ENCODE measurements at regions not wholly inside any gene's neighbourhood (a gene's known extent, or its start where the extent isn't known, plus 50 kb on each side); places are given as distances from the start of the nearest gene placed in this dataset.

GRCh38 chr12:126989532-126989931 is 1277.4 kb upstream of the TMEM132C start:
- Histone ChIP-seq H3K9ac (ENCODE audit: low read depth, low read length) (no peak overlapping the region), H3K4me1 (ENCODE audit: control insufficient read depth, insufficient read depth, low read length) (no peaks in the 10 kb centered on the region), H3K36me3 (ENCODE audit: control insufficient read depth, insufficient read depth, low read length) (no peaks in the 10 kb centered on the region), H3K27me3 (ENCODE audit: control insufficient read depth, insufficient read depth, low read length) (no peaks in the 10 kb centered on the region), H3K4me3 (ENCODE audit: low read depth, low read length) (no peak overlapping the region), H3K9me3 (ENCODE audit: control insufficient read depth, insufficient read depth, low read length) (peaks cover 10% of the 10 kb centered on the region)

GRCh38 chr12:126993898-126994297 is 1273.1 kb upstream of the TMEM132C start:
- Histone ChIP-seq H3K27me3 (ENCODE audit: control insufficient read depth, insufficient read depth, low read length) (no peaks in the 10 kb centered on the region), H3K9me3 (ENCODE audit: control insufficient read depth, insufficient read depth, low read length) (peaks cover 6% of the 10 kb centered on the region), H3K4me1 (ENCODE audit: control insufficient read depth, insufficient read depth, low read length) (no peaks in the 10 kb centered on the region), H3K9ac (ENCODE audit: low read depth, low read length) (no peak overlapping the region), H3K4me3 (ENCODE audit: low read depth, low read length) (no peak overlapping the region), H3K36me3 (ENCODE audit: control insufficient read depth, insufficient read depth, low read length) (no peaks in the 10 kb centered on the region)

- Histone ChIP-seq H3K9ac (ENCODE audit: low read depth, low read length) (no peak overlapping the region), H3K9me3 (ENCODE audit: control insufficient read depth, insufficient read depth, low read length) (peaks cover 6% of the 10 kb centered on the region), H3K27me3 (ENCODE audit: control insufficient read depth, insufficient read depth, low read length) (no peaks in the 10 kb centered on the region), H3K4me1 (ENCODE audit: control insufficient read depth, insufficient read depth, low read length) (no peaks in the 10 kb centered on the region), H3K4me3 (ENCODE audit: low read depth, low read length) (no peak overlapping the region), H3K36me3 (ENCODE audit: control insufficient read depth, insufficient read depth, low read length) (no peaks in the 10 kb centered on the region)
Measured at GRCh38 chr12:126994599-126994998, 1272.4 kb upstream of the TMEM132C start.

GRCh38 chr12:126998031-126998430 is 1268.9 kb upstream of the TMEM132C start:
- no peaks in the 10 kb centered on the region for H3K36me3 ChIP-seq (ENCODE audit: control insufficient read depth, insufficient read depth, low read length)
- H3K4me3 ChIP-seq (ENCODE audit: low read depth, low read length), result no peak overlapping the region
- no peaks in the 10 kb centered on the region for H3K4me1 ChIP-seq (ENCODE audit: control insufficient read depth, insufficient read depth, low read length)
- peaks cover 3% of the 10 kb centered on the region for H3K9me3 ChIP-seq (ENCODE audit: control insufficient read depth, insufficient read depth, low read length)
- H3K9ac ChIP-seq (ENCODE audit: low read depth, low read length), result no peak overlapping the region
- no peaks in the 10 kb centered on the region for H3K27me3 ChIP-seq (ENCODE audit: control insufficient read depth, insufficient read depth, low read length)

- H3K36me3 ChIP-seq (ENCODE audit: control insufficient read depth, insufficient read depth, low read length), result no peaks in the 10 kb centered on the region
Measured at GRCh38 chr12:126998747-126999285, 1268.2 kb upstream of the TMEM132C start.

GRCh38 chr12:126999352-126999751 is 1267.6 kb upstream of the TMEM132C start:
- Histone ChIP-seq H3K9ac (ENCODE audit: low read depth, low read length) (no peak overlapping the region), H3K36me3 (ENCODE audit: control insufficient read depth, insufficient read depth, low read length) (no peaks in the 10 kb centered on the region), H3K4me1 (ENCODE audit: control insufficient read depth, insufficient read depth, low read length) (no peaks in the 10 kb centered on the region), H3K9me3 (ENCODE audit: control insufficient read depth, insufficient read depth, low read length) (no peaks in the 10 kb centered on the region), H3K4me3 (ENCODE audit: low read depth, low read length) (no peak overlapping the region), H3K27me3 (ENCODE audit: control insufficient read depth, insufficient read depth, low read length) (no peaks in the 10 kb centered on the region)

More at GRCh38 chr12:126998747-126999285, 1268.2 kb upstream of the TMEM132C start:
- Histone ChIP-seq H3K9ac (ENCODE audit: low read depth, low read length) (no peak overlapping the region), H3K4me3 (ENCODE audit: low read depth, low read length) (no peak overlapping the region), H3K27me3 (ENCODE audit: control insufficient read depth, insufficient read depth, low read length) (no peaks in the 10 kb centered on the region), H3K9me3 (ENCODE audit: control insufficient read depth, insufficient read depth, low read length) (no peaks in the 10 kb centered on the region), H3K4me1 (ENCODE audit: control insufficient read depth, insufficient read depth, low read length) (no peaks in the 10 kb centered on the region)

- Histone ChIP-seq H3K9ac (ENCODE audit: low read depth, low read length) (no peak overlapping the region), H3K27me3 (ENCODE audit: control insufficient read depth, insufficient read depth, low read length) (no peaks in the 10 kb centered on the region), H3K4me3 (ENCODE audit: low read depth, low read length) (no peak overlapping the region), H3K36me3 (ENCODE audit: control insufficient read depth, insufficient read depth, low read length) (no peaks in the 10 kb centered on the region), H3K4me1 (ENCODE audit: control insufficient read depth, insufficient read depth, low read length) (no peaks in the 10 kb centered on the region), H3K9me3 (ENCODE audit: control insufficient read depth, insufficient read depth, low read length) (no peaks in the 10 kb centered on the region)
Measured at GRCh38 chr12:127005406-127005805, 1261.6 kb upstream of the TMEM132C start.

- Histone ChIP-seq H3K27me3 (ENCODE audit: control insufficient read depth, insufficient read depth, low read length) (no peaks in the 10 kb centered on the region), H3K9me3 (ENCODE audit: control insufficient read depth, insufficient read depth, low read length) (no peaks in the 10 kb centered on the region), H3K4me1 (ENCODE audit: control insufficient read depth, insufficient read depth, low read length) (no peaks in the 10 kb centered on the region), H3K4me3 (ENCODE audit: low read depth, low read length) (no peak overlapping the region), H3K9ac (ENCODE audit: low read depth, low read length) (no peak overlapping the region), H3K36me3 (ENCODE audit: control insufficient read depth, insufficient read depth, low read length) (no peaks in the 10 kb centered on the region)
Measured at GRCh38 chr12:127006972-127007371, 1260.0 kb upstream of the TMEM132C start.

GRCh38 chr12:127008755-127009403 is 1258.1 kb upstream of the TMEM132C start:
- Histone ChIP-seq H3K9me3 (ENCODE audit: control insufficient read depth, insufficient read depth, low read length) (no peaks in the 10 kb centered on the region), H3K4me3 (ENCODE audit: low read depth, low read length) (no peak overlapping the region), H3K36me3 (ENCODE audit: control insufficient read depth, insufficient read depth, low read length) (no peaks in the 10 kb centered on the region), H3K27me3 (ENCODE audit: control insufficient read depth, insufficient read depth, low read length) (no peaks in the 10 kb centered on the region), H3K4me1 (ENCODE audit: control insufficient read depth, insufficient read depth, low read length) (no peaks in the 10 kb centered on the region), H3K9ac (ENCODE audit: low read depth, low read length) (no peak overlapping the region)

- H3K27me3 ChIP-seq (ENCODE audit: control insufficient read depth, insufficient read depth, low read length), result no peaks in the 10 kb centered on the region
- H3K4me1 ChIP-seq (ENCODE audit: control insufficient read depth, insufficient read depth, low read length), result no peaks in the 10 kb centered on the region
- H3K9me3 ChIP-seq (ENCODE audit: control insufficient read depth, insufficient read depth, low read length), result no peaks in the 10 kb centered on the region
- H3K4me3 ChIP-seq (ENCODE audit: low read depth, low read length), result no peak overlapping the region
- H3K36me3 ChIP-seq (ENCODE audit: control insufficient read depth, insufficient read depth, low read length), result no peaks in the 10 kb centered on the region
- no peak overlapping the region for H3K9ac ChIP-seq (ENCODE audit: low read depth, low read length)
Measured at GRCh38 chr12:127012109-127012508, 1254.9 kb upstream of the TMEM132C start.

GRCh38 chr12:127013197-127013596 is 1253.8 kb upstream of the TMEM132C start:
- Histone ChIP-seq H3K4me3 (ENCODE audit: low read depth, low read length) (no peak overlapping the region), H3K9me3 (ENCODE audit: control insufficient read depth, insufficient read depth, low read length) (no peaks in the 10 kb centered on the region), H3K4me1 (ENCODE audit: control insufficient read depth, insufficient read depth, low read length) (no peaks in the 10 kb centered on the region), H3K36me3 (ENCODE audit: control insufficient read depth, insufficient read depth, low read length) (no peaks in the 10 kb centered on the region), H3K9ac (ENCODE audit: low read depth, low read length) (no peak overlapping the region), H3K27me3 (ENCODE audit: control insufficient read depth, insufficient read depth, low read length) (no peaks in the 10 kb centered on the region)

- Histone ChIP-seq H3K4me3 (ENCODE audit: low read depth, low read length) (no peak overlapping the region), H3K36me3 (ENCODE audit: control insufficient read depth, insufficient read depth, low read length) (no peaks in the 10 kb centered on the region), H3K4me1 (ENCODE audit: control insufficient read depth, insufficient read depth, low read length) (no peaks in the 10 kb centered on the region), H3K27me3 (ENCODE audit: control insufficient read depth, insufficient read depth, low read length) (no peaks in the 10 kb centered on the region), H3K9me3 (ENCODE audit: control insufficient read depth, insufficient read depth, low read length) (no peaks in the 10 kb centered on the region), H3K9ac (ENCODE audit: low read depth, low read length) (no peak overlapping the region)
Measured at GRCh38 chr12:127014079-127014478, 1252.9 kb upstream of the TMEM132C start.
